GM10248 (cell line): ENCODE measurements at regions not wholly inside any gene's neighbourhood (a gene's known extent, or its start where the extent isn't known, plus 50 kb on each side); places are given as distances from the start of the nearest gene placed in this dataset.

Source experiments
- CTCF ChIA-PET: fragments of 300-600 bp; sonication (Branson Sonifier 250); formaldehyde crosslinking; extraction: SDS; loops from one replicate; lab custom pipeline; 2021; ENCODE audit warnings: antibody characterized with exemption; lab: Yijun Ruan, JAX
- POLR2A ChIA-PET: fragments of 350-650 bp; sonication (Branson Sonifier 250); formaldehyde crosslinking; extraction: SDS; loops from one replicate; lab custom pipeline; 2020; ENCODE audit warnings: antibody characterized with exemption; lab: Yijun Ruan, JAX
- DNase-seq: peaks from one replicate; pipeline ENCODE4 v3.0.0; 2012; ENCODE audit errors: extremely low spot score
- TF ChIP-seq, protein P1 (sequence below): IDR thresholded peaks from 2 replicates; pipeline ENCODE4 v1.5.1; 2012; ENCODE audit warnings: mild to moderate bottlenecking, low read depth; ENCODE audit errors: extremely low read depth, missing control alignments, control extremely low read depth

DNA sequence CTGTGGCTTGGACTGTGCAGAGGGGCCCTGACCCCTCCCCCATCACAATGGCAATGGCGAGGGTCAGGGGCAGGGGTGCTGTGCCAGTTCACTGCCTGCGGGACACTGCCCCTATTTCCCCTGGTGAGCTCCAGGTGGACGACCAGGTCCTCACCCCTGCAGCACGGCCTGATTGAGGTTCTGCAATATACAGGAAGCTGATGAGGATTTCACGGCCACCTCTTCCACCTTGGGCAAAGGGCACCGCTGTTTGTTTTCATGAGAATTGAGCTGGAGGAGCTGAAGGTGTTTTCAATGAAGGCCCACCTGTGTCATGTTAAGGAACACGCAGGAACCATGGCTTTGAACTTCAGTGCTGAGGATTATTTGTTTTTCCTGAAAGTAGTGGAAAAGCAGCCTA lies 96.3 kb downstream of the OSR1 start:
- CTCF ChIA-PET: interaction anchor here (2.3 kb wide), 1 partner anchor 11 kb away, joined by 16 read pairs; no protein-coding TSS in a partner anchor
- DNase-seq: no peak
- TF ChIP-seq, protein P1, sequence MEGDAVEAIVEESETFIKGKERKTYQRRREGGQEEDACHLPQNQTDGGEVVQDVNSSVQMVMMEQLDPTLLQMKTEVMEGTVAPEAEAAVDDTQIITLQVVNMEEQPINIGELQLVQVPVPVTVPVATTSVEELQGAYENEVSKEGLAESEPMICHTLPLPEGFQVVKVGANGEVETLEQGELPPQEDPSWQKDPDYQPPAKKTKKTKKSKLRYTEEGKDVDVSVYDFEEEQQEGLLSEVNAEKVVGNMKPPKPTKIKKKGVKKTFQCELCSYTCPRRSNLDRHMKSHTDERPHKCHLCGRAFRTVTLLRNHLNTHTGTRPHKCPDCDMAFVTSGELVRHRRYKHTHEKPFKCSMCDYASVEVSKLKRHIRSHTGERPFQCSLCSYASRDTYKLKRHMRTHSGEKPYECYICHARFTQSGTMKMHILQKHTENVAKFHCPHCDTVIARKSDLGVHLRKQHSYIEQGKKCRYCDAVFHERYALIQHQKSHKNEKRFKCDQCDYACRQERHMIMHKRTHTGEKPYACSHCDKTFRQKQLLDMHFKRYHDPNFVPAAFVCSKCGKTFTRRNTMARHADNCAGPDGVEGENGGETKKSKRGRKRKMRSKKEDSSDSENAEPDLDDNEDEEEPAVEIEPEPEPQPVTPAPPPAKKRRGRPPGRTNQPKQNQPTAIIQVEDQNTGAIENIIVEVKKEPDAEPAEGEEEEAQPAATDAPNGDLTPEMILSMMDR: no peak
- POLR2A ChIA-PET: no interaction called here

DNA sequence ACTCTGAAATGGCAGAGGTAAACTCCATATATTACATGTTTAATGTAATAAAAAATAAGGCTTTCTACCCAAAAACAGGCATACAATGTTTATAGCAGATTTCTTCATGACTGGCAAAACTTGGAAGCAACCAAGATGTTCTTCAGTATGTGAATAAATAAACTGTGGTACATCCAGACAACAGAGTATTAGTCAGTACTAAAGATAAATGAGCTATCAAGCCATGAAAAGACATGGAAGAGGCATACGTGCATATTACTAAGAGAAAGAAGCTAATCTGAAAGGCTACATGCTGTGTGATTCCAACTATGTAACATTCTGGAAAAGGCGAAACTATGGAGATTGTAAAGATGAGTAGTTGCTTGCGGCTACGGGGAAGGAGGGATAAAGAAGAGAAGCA lies 97.4 kb downstream of the OSR1 start:
- no peak for DNase-seq
- ChIA-PET CTCF (interaction anchor here (2.3 kb wide), 1 partner anchor 12 kb away, joined by 16 read pairs; no protein-coding TSS in a partner anchor), POLR2A (no interaction called here)
- TF ChIP-seq, protein P1: no peak

DNA sequence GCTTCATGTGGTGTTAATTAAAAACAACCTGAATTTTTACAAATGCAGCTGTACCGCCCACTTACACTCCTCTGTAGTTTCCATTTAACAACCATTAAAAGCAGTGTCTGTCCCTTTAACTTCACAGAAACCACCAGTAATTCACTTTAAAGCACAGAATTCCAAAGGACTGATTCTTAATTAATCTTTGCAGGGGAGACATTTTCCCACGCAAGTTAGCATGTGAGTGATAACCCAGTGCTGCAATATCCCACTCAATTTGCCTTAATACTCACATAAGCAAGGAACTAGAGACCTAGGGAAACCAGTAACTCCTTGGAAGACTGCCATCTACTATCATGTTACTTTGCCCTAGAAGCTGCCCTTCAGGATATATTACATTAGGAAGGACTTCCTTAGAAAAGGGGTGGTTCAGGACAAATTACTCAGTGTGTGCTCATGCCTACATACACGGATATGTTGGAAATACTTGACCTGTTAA lies 102.3 kb downstream of the OSR1 start:
- TF ChIP-seq, protein P1: no peak
- POLR2A ChIA-PET: no interaction called here
- no peak for DNase-seq
- CTCF ChIA-PET: no interaction called here

DNA sequence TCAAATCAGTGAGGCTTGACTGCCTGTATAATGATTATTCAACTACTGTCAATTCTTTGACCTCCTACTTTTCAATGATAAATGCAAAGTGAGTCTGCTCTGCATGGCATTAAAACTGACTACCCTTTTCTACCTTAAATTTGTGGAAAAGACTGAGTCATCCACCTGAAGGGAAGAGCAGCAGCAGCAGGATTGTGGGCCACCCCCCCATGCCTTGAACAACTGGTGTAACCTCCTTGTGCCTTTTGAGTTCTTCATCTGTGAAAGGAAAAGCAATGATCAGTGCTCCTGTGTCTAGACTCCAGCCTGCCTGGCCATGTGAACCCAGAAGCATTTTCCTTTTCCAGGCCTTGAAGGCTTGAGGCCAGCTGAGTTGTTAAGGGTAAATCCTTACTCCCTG lies 102.9 kb downstream of the OSR1 start:
- no peak for DNase-seq
- POLR2A ChIA-PET: no interaction called here
- CTCF ChIA-PET: no interaction called here
- TF ChIP-seq, protein P1: no peak

DNA sequence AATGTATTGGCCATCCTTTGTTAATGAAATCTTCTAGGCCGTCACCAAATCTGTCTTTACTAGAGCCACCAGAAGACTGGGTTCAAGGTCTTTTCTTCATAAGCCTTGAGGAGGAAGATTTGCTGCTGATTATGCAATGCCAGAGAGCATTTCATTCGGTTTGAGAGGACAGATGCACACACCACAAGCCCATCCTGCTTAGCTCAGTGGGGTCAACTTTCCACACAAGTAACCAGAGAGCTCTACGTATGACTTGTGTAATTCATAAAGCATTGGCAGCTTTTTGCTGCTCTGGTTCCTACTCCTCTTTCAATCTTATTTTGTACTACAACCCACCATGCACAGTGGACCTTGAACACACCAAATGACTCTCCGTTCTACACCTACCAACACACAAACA lies 106.9 kb downstream of the OSR1 start:
- TF ChIP-seq, protein P1: no peak
- DNase-seq: no peak
- ChIA-PET CTCF (no interaction called here), POLR2A (no interaction called here)

DNA sequence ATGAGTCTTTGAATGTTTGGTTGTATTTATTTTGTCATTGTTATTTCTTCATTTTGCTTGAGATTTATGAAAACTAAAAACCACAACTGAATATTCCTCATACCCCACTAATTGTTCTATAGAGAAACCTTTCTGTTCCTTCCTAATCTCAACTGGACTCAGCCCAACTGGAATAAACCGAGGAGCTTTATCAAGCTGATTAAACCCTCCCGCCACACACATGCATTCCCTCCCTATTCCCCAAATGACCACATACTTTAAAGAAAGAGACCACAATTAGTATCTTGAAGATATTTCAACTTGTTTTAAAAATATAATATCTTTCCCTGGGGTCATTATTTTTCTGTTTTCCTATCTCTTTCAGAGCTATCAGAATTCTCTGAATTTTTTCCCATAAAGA lies 107.5 kb downstream of the OSR1 start:
- ChIA-PET POLR2A (no interaction called here), CTCF (no interaction called here)
- TF ChIP-seq, protein P1: no peak
- no peak for DNase-seq
